ENCODE measurements at regions not wholly inside any gene's neighbourhood (a gene's known extent, or its start where the extent isn't known, plus 50 kb on each side); places are given as distances from the start of the nearest gene placed in this dataset.

DNA sequence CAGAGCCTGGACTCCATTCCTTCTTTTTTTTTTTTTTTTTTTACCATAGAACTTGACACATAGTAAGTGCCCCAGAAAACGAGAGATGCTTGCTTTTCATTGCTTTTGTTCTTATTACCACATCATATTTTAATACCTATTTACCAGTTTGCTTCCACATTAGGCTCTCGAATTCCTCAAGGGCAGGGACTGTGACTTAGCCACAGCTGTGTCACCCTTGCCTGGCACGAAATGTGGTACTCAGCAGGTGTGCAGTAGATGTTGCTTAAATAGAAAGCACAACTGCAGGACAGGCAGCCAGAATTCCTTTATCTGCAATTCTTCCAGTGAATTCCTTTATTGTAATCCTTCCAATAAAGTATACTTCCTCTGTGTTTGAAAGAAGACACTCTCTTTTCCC is 393.0 kb downstream of the HAPSTR1 start:
- no TSS peak for BruUV-seq (replicated peaks)
- WGBS (ENCODE audit: insufficient coverage, low coverage, missing lambda C conversion rate), result 0% methylated on average over 2 of the region's 3 CpGs
- ATAC-seq, result no peak

More for the DNA sequence above, 393.0 kb downstream of the HAPSTR1 start:
- no peaks in the 10 kb centered on the region for H3K9me3 ChIP-seq (replicated peaks; ENCODE audit: control insufficient read depth, insufficient read depth, low read depth, low read length)
- H3K9ac ChIP-seq (ENCODE audit: insufficient read depth in 1 of 2, low read depth in 2 of 2, low read length in 2 of 2), result no peak overlapping the region
- in situ Hi-C loops (cut with MboI) (no loop called here), intact Hi-C loops (cut with micrococcal nuclease) (no loop called here)
- peaks cover 0 to 7% of the 10 kb centered on the region in 2 experiments; a peak in 3 of 5 replicates for H3K27me3 ChIP-seq (ENCODE audit: control insufficient read depth in 2 of 2, insufficient read depth in 2 of 2, low read length in 2 of 2)
- H3K36me3 ChIP-seq (ENCODE audit: control insufficient read depth, insufficient read depth, low read length), result no peaks in the 10 kb centered on the region
- POLR2A ChIA-PET, result no interaction called here
- no peaks in the 10 kb centered on the region for H3K9me1 ChIP-seq (ENCODE audit: control insufficient read depth, insufficient read depth, low read length)
- CTCF ChIA-PET (ENCODE audit: low intra/inter-chr PET ratio), result no interaction called here
- H3K4me3 ChIP-seq, result no peak overlapping the region
- H3K27ac ChIP-seq (ENCODE audit: extremely low read depth, low read depth, low read length), result no peak overlapping the region
- DNase-seq (ENCODE audit: extremely low read depth in 1 of 4, low spot score in 3 of 4), result no peak
- no peak overlapping the region for H3K4me2 ChIP-seq (ENCODE audit: insufficient read depth, low read length)
- no peak for TF ChIP-seq ZSCAN32 (CRISPR knock-in tag; IDR thresholded peaks at IDR 0.05)
- TF ChIP-seq ZNF431 (CRISPR knock-in tag; IDR thresholded peaks at IDR 0.05), result no peak
- TF ChIP-seq ARID3B (CRISPR knock-in tag; IDR thresholded peaks at IDR 0.05; ENCODE audit: borderline replicate concordance), result no peak
- TF ChIP-seq ZKSCAN8 (CRISPR knock-in tag; IDR thresholded peaks at IDR 0.05), result no peak
- TF ChIP-seq RBM25 (IDR thresholded peaks at IDR 0.05; ENCODE audit: low read depth, low read length, severe bottlenecking), result no peak
- TF ChIP-seq MBD1 (CRISPR knock-in tag; IDR thresholded peaks at IDR 0.05), result no peak
- no peak for TF ChIP-seq ZNF354B (CRISPR knock-in tag; IDR thresholded peaks at IDR 0.05)
- no peak for TF ChIP-seq SMARCA5 (IDR thresholded peaks at IDR 0.05)
- no peak for TF ChIP-seq POU5F1 (IDR thresholded peaks at IDR 0.05; ENCODE audit: borderline replicate concordance, low read depth, low read length, partially characterized antibody)
- TF ChIP-seq ZBTB17 (CRISPR knock-in tag; IDR thresholded peaks at IDR 0.05), result no peak
- no peak for TF ChIP-seq NCOR1 (IDR thresholded peaks at IDR 0.05)
- TF ChIP-seq CXXC5 (CRISPR knock-in tag; IDR thresholded peaks at IDR 0.05), result no peak
- no peak for TF ChIP-seq ELF4 (CRISPR knock-in tag; IDR thresholded peaks at IDR 0.05)
- no peak for TF ChIP-seq ZNF263 (CRISPR knock-in tag; IDR thresholded peaks at IDR 0.05; ENCODE audit: borderline replicate concordance)
- no peak for TF ChIP-seq ZNF584 (CRISPR knock-in tag; IDR thresholded peaks at IDR 0.05; ENCODE audit: low read depth)
- no peak for TF ChIP-seq ZBTB1 (CRISPR knock-in tag; IDR thresholded peaks at IDR 0.05; ENCODE audit: borderline replicate concordance, low read depth)
- no peak for FAIRE-seq
- H3K79me2 ChIP-seq (ENCODE audit: control insufficient read depth, insufficient read depth, low read length), result no peaks in the 10 kb centered on the region
- H2AFZ ChIP-seq (ENCODE audit: low read depth, low read length), result no peak overlapping the region
- H4K20me1 ChIP-seq (replicated peaks; ENCODE audit: control insufficient read depth, insufficient read depth, low read length), result no peaks in the 10 kb centered on the region
- H3K4me1 ChIP-seq (replicated peaks in 1 of 2; ENCODE audit: control insufficient read depth in 2 of 2, insufficient read depth in 2 of 2, low read length in 2 of 2), result no peaks in the 10 kb centered on the region
